ENCODE measurements at regions not wholly inside any gene's neighbourhood (a gene's known extent, or its start where the extent isn't known, plus 50 kb on each side); places are given as distances from the start of the nearest gene placed in this dataset.
"Not testable (repeated sequence)": the region's sequence is repeated elsewhere in the genome, so short reads cannot be mapped to it uniquely, and the experiment has no call there.

- DNase-seq = no peak
These were observed 184.2 kb downstream of the DMAC1 start for GRCh38 chr9:7615344-7615743.

GRCh38 chr9:7613931-7614330 is 185.6 kb downstream of the DMAC1 start:
- DNase-seq = peak; percentile 37

DNA sequence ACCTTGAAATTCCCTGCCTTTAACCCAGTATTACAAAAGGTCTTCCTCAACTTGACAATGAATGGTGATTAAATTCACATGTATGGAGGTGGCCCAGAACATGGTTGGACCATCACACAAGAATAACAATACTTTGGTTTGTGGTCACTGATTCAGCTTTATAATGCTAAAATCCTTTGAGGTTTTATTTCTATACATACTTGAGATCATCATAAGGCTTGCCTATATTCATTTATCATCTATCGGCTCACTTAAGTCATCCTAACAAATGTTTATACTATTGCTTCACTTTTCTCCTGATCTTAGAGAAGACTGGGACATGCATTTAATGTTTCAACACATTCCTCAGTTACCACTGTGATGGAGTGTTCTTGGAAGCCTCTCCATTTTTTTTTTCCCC is 191.3 kb downstream of the DMAC1 start:
- DNase-seq = no peak

GRCh38 chr9:7607421-7607820 is 192.2 kb downstream of the DMAC1 start:
- no peak for DNase-seq

GRCh38 chr9:7606591-7606990 is 193.0 kb downstream of the DMAC1 start:
- no peak for DNase-seq

DNA sequence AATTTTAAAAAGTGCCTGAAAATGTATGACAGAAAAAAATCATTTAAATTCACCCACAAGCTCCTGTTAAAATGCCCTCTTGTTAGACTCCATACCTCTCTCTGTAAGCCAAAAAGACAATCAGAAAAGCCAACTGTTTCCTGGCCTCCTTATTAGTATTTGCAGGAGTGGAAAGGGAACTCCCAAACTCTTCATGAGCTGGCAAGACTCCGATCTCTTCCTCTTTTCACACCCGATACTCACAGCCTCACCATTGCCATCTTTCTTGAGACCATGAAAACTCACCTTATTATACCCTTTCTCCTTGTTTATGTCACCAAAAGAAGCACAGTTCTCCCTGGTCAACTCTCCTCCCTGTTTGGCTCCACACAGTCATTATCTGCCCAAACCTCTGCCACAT is 197.8 kb downstream of the DMAC1 start:
- no peak for DNase-seq

GRCh38 chr9:7597716-7598115 is 201.9 kb downstream of the DMAC1 start:
- DNase-seq = no peak

DNA sequence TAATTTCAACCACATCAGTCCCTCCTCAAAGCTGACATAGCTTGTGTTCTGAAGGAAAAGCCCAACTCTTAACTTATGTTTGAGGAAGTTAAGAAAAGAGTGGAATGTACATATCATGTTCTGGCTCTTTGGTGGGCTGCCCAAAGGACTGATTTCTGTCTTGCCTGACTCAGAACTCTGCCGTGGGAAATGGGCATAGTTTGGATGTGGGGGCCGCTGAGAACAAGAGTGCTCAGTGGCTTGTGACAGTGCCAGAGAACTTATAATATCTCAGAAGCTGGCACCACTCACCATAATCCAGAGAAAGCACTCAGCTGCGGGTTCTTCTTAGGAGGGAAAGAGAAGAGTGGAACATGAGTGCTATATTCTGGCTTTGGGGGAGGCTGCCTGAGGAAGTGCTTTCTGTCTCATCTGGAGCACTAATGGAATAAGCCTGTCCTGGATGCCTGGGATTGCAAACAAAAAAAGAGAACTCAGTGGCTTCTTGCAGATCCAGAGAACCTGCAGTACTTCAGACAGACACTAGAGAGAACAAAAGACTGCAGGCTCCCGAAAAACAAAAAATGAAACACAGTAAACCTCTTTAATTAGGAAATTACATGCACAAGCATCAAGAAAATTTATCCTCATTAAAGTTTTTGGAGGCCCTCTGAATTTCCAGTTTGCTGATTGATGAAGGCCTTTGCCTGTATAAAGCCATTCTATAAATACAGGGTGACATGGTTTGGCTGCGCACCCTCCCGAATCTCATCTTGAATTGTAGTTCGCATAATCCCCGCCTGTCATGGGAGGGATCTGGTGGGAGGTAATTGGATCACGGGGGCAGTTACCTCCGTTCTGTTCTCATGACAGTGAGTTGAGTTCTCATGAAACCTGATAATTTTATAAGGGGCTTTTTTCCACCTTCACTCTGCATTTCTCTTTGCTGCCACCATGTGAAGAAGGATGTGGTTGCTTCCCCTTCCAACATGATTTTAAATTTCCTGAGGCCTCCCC is 207.0 kb downstream of the DMAC1 start:
- no peak for DNase-seq

GRCh38 chr9:7591501-7591900 is 208.1 kb downstream of the DMAC1 start:
- DNase-seq = no peak

- DNase-seq = no peak
These were observed 219.0 kb downstream of the DMAC1 start for GRCh38 chr9:7580568-7580967.

DNA sequence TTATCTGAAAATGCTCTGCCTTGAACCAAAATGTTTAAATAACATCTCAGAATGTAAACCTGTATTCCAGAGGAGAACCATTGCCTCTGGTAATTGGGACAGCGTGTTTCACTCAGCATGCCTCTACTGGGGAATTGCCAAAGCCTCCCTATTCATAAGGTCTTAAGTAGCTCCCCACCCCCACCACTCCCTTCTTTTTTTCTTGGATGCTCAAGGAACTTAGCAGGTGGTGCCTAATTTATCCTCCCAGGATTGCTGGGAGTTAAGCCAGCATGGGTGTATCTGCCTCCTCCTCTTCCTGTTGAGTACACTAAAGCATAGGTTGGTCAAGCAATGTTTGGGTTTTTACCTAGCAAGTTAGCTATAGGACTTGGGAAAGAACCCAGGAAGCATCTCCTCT is 220.2 kb downstream of the DMAC1 start:
- no peak for DNase-seq

- no peak for DNase-seq
These were observed 220.6 kb downstream of the DMAC1 start for GRCh38 chr9:7578951-7579350.

DNA sequence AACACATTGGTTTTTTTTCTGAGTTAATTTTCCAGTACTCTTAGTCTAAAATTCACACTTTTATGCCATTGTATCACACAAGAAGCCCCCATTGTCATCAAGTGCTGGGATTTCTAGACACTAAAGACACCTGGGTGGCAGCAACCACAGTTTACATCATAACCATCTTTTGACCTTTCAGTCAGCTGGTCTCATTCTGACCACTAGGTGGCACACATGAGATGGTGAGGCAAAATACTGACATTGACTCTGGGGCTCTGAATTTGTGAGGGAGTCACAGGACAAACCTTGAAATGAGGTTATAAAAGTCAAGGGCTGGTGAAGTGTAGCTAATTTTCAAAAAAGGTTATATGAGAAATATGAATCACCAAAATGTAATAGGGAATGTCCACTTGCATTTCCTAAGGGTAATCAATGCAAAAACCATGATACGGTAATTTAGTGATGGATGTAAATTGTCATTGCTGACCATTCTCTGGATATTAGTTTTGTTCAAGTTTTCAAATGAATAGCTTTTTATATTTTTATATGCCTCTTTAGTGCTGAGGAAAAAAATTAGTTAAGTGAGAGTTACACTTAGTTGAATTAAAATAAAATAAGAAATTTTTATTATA is 229.4 kb downstream of the DMAC1 start:
- peak; percentile 74 for DNase-seq

DNA sequence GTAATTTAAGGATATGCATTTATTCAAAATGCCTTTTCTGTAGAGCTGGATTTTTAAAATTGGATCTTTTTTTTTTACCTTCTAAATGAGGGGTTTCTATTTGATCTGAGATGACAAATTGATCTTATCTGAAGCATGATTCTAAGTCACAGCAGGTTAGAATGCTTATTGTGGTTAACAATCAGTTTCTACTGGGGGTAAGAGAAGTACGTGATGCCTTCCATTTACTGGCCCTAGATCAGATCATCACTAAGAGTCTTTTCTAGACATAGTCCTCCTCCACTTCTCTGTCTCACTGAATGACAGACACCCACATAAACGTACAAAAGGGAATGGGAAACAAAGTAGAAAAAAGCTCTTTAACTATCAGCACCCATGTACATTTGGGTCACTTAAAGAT is 231.9 kb downstream of the DMAC1 start:
- no peak for DNase-seq

DNA sequence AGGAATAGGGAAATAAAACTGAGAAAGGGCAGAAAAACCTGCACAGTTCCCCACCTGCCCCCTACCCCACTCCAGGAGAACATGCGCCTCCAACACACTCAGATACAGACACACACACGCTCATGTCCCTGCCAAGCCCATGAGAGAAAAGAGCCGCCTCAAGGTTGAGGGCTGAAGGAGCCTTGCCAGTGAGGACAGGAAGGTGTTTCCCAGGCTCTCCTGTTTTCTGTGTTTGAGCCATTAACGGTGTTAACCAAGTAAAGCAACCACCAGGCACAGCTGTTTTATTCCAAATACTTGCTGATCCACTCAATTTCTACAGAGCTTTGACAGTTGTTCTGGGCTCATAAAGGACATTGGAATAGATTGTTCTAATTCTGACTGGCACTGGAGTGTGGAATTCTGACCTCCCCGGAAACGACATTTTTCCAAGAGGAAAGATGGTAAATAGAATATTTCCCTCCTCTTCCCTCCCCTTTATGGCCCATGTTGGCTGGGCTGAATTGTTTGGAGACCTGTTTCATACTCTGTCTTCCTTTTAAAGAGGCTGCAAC is 238.0 kb downstream of the DMAC1 start:
- DNase-seq = no peak

GRCh38 chr9:7560669-7561305 is 238.8 kb downstream of the DMAC1 start:
- DNase-seq = no peak

GRCh38 chr9:7554699-7555098 is 244.9 kb downstream of the DMAC1 start:
- no peak for DNase-seq

- DNase-seq = not testable (repeated sequence)
These were observed 246.9 kb downstream of the DMAC1 start for GRCh38 chr9:7552706-7553105.

- no peak for DNase-seq
These were observed 250.3 kb downstream of the DMAC1 start for GRCh38 chr9:7549249-7549648.

- DNase-seq = no peak
These were observed 253.3 kb downstream of the DMAC1 start for GRCh38 chr9:7546261-7546660.

GRCh38 chr9:7545371-7546165 is 254.0 kb downstream of the DMAC1 start:
- DNase-seq = no peak

GRCh38 chr9:7542693-7543092 is 256.9 kb downstream of the DMAC1 start:
- no peak for DNase-seq

DNA sequence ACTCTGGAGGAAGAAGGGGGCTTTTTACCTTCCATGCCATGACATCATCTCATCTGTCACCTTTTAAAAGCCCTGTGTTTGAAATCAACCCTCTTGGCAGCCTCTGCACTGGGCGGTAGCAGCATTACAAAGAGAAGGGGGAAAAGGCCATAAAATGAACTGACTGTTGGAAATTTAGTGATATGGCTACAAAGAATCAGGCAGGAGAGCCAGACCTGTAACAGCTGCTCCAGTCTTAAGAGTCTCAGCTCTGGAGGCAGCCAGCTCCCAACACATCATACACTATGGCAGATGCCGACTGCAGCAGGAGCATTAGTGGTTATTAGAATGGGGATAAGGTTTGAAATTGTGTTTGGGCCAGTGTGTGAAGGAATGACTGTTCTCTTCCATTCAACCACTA is 257.5 kb downstream of the DMAC1 start:
- DNase-seq = no peak
